Breast epithelium (tissue), 3 donors: ENCODE measurements at regions not wholly inside any gene's neighbourhood (a gene's known extent, or its start where the extent isn't known, plus 50 kb on each side); places are given as distances from the start of the nearest gene placed in this dataset.

Experiments
- CTCF ChIP-seq, 3 donors: fragments of 450-650 bp; IDR thresholded peaks; one replicate each; pipeline ENCODE4 v1.5.1; 2016 to 2017; ENCODE audit warnings: antibody characterized with exemption in 3 of 3, mild to moderate bottlenecking in 3 of 3, moderate library complexity in 3 of 3
- POLR2AphosphoS5 ChIP-seq, 3 donors: sonication (generic); formaldehyde crosslinking; IDR thresholded peaks; one replicate each; pipeline ENCODE4 v1.6.1; 2017; ENCODE audit warnings: antibody characterized with exemption in 3 of 3

DNA sequence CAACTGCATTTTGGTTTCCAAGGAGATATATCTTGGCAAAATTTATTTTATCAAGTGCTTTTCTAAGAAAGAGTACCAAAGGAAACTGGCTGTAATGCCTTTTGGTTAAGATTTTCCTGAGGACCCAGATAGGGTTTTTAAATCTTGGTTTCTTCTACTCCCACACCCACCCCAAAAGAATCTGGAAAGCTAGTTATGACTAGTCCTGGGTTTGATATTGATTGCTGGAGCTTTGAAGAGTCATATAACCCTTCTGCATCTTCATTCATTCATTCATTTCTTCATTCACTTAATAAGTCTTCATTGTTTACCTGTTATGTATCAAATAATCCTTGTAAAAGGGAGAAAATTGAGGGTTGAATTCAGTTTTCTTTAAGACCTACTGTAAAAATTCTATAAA lies 425.2 kb downstream of the PCNX1 start:
- TF ChIP-seq POLR2AphosphoS5 (IDR thresholded peaks at IDR 0.05) (no peak), CTCF (IDR thresholded peaks at IDR 0.05) (no peak)
